Neural progenitor cell (in vitro differentiated cells): ENCODE measurements at regions not wholly inside any gene's neighbourhood (a gene's known extent, or its start where the extent isn't known, plus 50 kb on each side); places are given as distances from the start of the nearest gene placed in this dataset.

Experiments used
- DNase-seq: peaks from one replicate; pipeline ENCODE4 v3.0.0-alpha.2; 2016; ENCODE audit warnings: low spot score
- H2AFZ ChIP-seq: fragments of 200-600 bp; sonication (generic); replicated peaks from 2 replicates; pipeline ENCODE4 v1.6.1; 2016; ENCODE audit warnings: antibody characterized with exemption
- H3F3A ChIP-seq: fragments of 200-600 bp; sonication (generic); 2 replicates; pipeline ENCODE4 v1.6.1; 2016; ENCODE audit warnings: antibody characterized with exemption, low read depth
- H3K27ac ChIP-seq: fragments of 200-600 bp; sonication (generic); 2 replicates; pipeline ENCODE4 v1.5.1; 2016; ENCODE audit warnings: mild to moderate bottlenecking
- H3K27me3 ChIP-seq: fragments of 200-600 bp; sonication (generic); 2 replicates; pipeline ENCODE4 v1.6.1; 2016; ENCODE audit warnings: mild to moderate bottlenecking, moderate library complexity
- H3K36me3 ChIP-seq: fragments of 200-600 bp; sonication (generic); 2 replicates; pipeline ENCODE4 v1.5.1; 2016
- H3K4me1 ChIP-seq: fragments of 200-600 bp; sonication (generic); 2 replicates; pipeline ENCODE4 v1.6.1; 2016; ENCODE audit warnings: mixed run types
- H3K4me2 ChIP-seq: fragments of 200-600 bp; sonication (generic); 2 replicates; pipeline ENCODE4 v1.6.1; 2016
- H3K4me3 ChIP-seq: fragments of 200-600 bp; sonication (generic); 2 replicates; pipeline ENCODE4 v1.5.1; 2016
- H3K79me2 ChIP-seq: fragments of 200-600 bp; sonication (generic); 2 replicates; pipeline ENCODE4 v1.6.1; 2016; ENCODE audit warnings: low read depth
- H3K9ac ChIP-seq: fragments of 200-600 bp; sonication (generic); 2 replicates; pipeline ENCODE4 v1.6.1; 2016
- H3K9me3 ChIP-seq: fragments of 200-600 bp; sonication (generic); 2 replicates; pipeline ENCODE4 v1.5.1; 2016; ENCODE audit warnings: low read depth
- H4K20me1 ChIP-seq: fragments of 200-600 bp; sonication (generic); 2 replicates; pipeline ENCODE4 v1.6.1; 2016; ENCODE audit warnings: low read depth
- H3K27ac Mint-ChIP-seq: 3 replicates; pipeline ENCODE4 v1.8.0; 2021; ENCODE audit warnings: mixed read lengths
- H3K27me3 Mint-ChIP-seq: 2 replicates; pipeline ENCODE4 v1.8.0; 2022; ENCODE audit warnings: low read depth, mild to moderate bottlenecking, inconsistent platforms, moderate library complexity, mixed read lengths; ENCODE audit not compliant: insufficient read depth
- H3K36me3 Mint-ChIP-seq: 3 replicates; pipeline ENCODE4 v1.8.0; 2021; ENCODE audit warnings: mixed read lengths
- H3K4me1 Mint-ChIP-seq: 3 replicates; pipeline ENCODE4 v1.8.0; 2021; ENCODE audit warnings: mixed read lengths
- H3K4me3 Mint-ChIP-seq: 3 replicates; pipeline ENCODE4 v1.8.0; 2021; ENCODE audit warnings: mild to moderate bottlenecking, moderate library complexity, mixed read lengths
- H3K9me3 Mint-ChIP-seq: 3 replicates; pipeline ENCODE4 v1.8.0; 2020; ENCODE audit warnings: mixed read lengths
- EZH2 ChIP-seq: fragments of 200-600 bp; sonication (generic); IDR thresholded peaks from 2 replicates; pipeline ENCODE4 v1.6.1; 2017; ENCODE audit warnings: antibody characterized with exemption, mild to moderate bottlenecking, moderate library complexity
- EZH2phosphoT487 ChIP-seq: fragments of 200-600 bp; sonication (generic); IDR thresholded peaks from 2 replicates; pipeline ENCODE4 v1.6.1; 2017; ENCODE audit warnings: antibody characterized with exemption
- TF ChIP-seq, protein P1 (sequence below): fragments of 200-600 bp; sonication (generic); IDR thresholded peaks from 2 replicates; pipeline ENCODE4 v1.5.1; 2017; ENCODE audit warnings: antibody characterized with exemption, mild to moderate bottlenecking

- no peak for TF ChIP-seq EZH2
- TF ChIP-seq EZH2phosphoT487, result no peak
- TF ChIP-seq, protein P1, sequence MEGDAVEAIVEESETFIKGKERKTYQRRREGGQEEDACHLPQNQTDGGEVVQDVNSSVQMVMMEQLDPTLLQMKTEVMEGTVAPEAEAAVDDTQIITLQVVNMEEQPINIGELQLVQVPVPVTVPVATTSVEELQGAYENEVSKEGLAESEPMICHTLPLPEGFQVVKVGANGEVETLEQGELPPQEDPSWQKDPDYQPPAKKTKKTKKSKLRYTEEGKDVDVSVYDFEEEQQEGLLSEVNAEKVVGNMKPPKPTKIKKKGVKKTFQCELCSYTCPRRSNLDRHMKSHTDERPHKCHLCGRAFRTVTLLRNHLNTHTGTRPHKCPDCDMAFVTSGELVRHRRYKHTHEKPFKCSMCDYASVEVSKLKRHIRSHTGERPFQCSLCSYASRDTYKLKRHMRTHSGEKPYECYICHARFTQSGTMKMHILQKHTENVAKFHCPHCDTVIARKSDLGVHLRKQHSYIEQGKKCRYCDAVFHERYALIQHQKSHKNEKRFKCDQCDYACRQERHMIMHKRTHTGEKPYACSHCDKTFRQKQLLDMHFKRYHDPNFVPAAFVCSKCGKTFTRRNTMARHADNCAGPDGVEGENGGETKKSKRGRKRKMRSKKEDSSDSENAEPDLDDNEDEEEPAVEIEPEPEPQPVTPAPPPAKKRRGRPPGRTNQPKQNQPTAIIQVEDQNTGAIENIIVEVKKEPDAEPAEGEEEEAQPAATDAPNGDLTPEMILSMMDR, result no peak
- Histone ChIP-seq H4K20me1 (no peaks in the 10 kb centered on the region), H2AFZ (no peak overlapping the region)
Measured at GRCh38 chr2:101550555-101550954, 75.6 kb upstream of the RFX8 start.

GRCh38 chr2:101549371-101549770 is 74.5 kb upstream of the RFX8 start:
- H3K36me3 ChIP-seq, result no peaks in the 10 kb centered on the region
- no peaks in the 10 kb centered on the region for H3K79me2 ChIP-seq
- no peaks in the 10 kb centered on the region for H3K27me3 Mint-ChIP-seq
- H3K9me3 ChIP-seq, result no peaks in the 10 kb centered on the region
- no peaks in the 10 kb centered on the region for H3F3A ChIP-seq
- no peaks in the 10 kb centered on the region for H3K9me3 Mint-ChIP-seq
- no peak overlapping the region for H2AFZ ChIP-seq
- H3K4me3 Mint-ChIP-seq, result no peak overlapping the region
- H3K9ac ChIP-seq, result no peak overlapping the region
- TF ChIP-seq EZH2, result no peak
- TF ChIP-seq, protein P1, result no peak
- TF ChIP-seq EZH2phosphoT487, result no peak
- no peak for DNase-seq
- H3K36me3 Mint-ChIP-seq, result no peaks in the 10 kb centered on the region
- H3K27me3 ChIP-seq, result no peaks in the 10 kb centered on the region
- no peaks in the 10 kb centered on the region for H4K20me1 ChIP-seq
- H3K4me1 ChIP-seq, result no peaks in the 10 kb centered on the region
- H3K4me1 Mint-ChIP-seq, result no peaks in the 10 kb centered on the region
- H3K4me2 ChIP-seq, result no peak overlapping the region
- H3K27ac Mint-ChIP-seq, result no peak overlapping the region
- H3K4me3 ChIP-seq, result no peak overlapping the region
- H3K27ac ChIP-seq, result no peak overlapping the region

More at GRCh38 chr2:101550555-101550954, 75.6 kb upstream of the RFX8 start:
- Histone ChIP-seq H3K4me2 (no peak overlapping the region), H3K4me1 (no peaks in the 10 kb centered on the region), H3K9me3 (no peaks in the 10 kb centered on the region), H3K27ac (no peak overlapping the region), H3F3A (no peaks in the 10 kb centered on the region), H3K36me3 (no peaks in the 10 kb centered on the region), H3K4me3 (no peak overlapping the region), H3K27me3 (no peaks in the 10 kb centered on the region), H3K9ac (no peak overlapping the region), H3K79me2 (no peaks in the 10 kb centered on the region)
- Mint-ChIP-seq H3K9me3 (no peaks in the 10 kb centered on the region), H3K4me1 (no peaks in the 10 kb centered on the region), H3K27ac (no peak overlapping the region), H3K27me3 (peaks cover 2% of the 10 kb centered on the region), H3K4me3 (no peak overlapping the region), H3K36me3 (no peaks in the 10 kb centered on the region)
- no peak for DNase-seq

DNA sequence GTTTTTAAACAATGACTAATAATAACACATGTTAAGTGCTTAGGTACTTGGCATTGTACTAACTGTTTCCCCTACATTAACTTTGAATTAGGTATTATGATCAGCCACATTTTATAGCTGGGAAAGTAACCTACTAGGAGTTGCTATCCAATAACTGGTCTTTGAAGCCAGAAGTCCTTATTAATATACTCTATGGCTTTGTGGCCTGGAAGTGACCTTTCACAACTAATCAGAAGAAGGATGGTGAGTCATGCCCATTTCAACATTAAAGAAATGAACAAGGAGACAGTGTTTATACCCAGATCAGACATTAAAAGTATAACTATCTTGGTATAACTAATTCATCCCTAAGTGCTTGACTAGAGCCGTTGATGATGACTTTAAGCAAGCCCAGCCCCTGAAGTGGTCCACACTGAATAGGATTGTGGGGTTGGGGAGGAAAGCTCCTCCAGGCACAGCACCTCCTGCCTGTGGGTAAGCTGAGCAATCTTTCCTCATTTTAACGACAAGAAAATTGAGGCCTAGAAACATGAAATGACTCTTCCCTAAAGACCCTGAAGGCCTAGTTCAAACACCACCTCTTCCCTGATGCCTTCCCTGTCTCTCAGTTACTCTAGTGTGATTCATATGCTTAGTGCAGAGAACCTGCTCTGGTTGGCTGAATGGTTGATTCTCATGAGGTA is 71.6 kb upstream of the RFX8 start:
- Histone ChIP-seq H3K9me3 (no peaks in the 10 kb centered on the region), H3K79me2 (no peaks in the 10 kb centered on the region), H3K4me2 (no peak overlapping the region), H3K4me1 (no peaks in the 10 kb centered on the region), H3K36me3 (no peaks in the 10 kb centered on the region), H3K27me3 (no peaks in the 10 kb centered on the region), H3K9ac (no peak overlapping the region), H3K4me3 (no peak overlapping the region), H2AFZ (no peak overlapping the region), H4K20me1 (no peaks in the 10 kb centered on the region), H3F3A (no peaks in the 10 kb centered on the region), H3K27ac (no peak overlapping the region)
- H3K4me1 Mint-ChIP-seq, result no peaks in the 10 kb centered on the region
- no peak for TF ChIP-seq EZH2
- no peak for TF ChIP-seq EZH2phosphoT487
- TF ChIP-seq, protein P1, result no peak
- no peak overlapping the region for H3K27ac Mint-ChIP-seq
- peaks cover 4% of the 10 kb centered on the region for H3K9me3 Mint-ChIP-seq
- no peaks in the 10 kb centered on the region for H3K27me3 Mint-ChIP-seq
- no peaks in the 10 kb centered on the region for H3K36me3 Mint-ChIP-seq
- DNase-seq, result no peak
- H3K4me3 Mint-ChIP-seq, result no peak overlapping the region
